ENCODE measurements at regions not wholly inside any gene's neighbourhood (a gene's known extent, or its start where the extent isn't known, plus 50 kb on each side); places are given as distances from the start of the nearest gene placed in this dataset.

DNA sequence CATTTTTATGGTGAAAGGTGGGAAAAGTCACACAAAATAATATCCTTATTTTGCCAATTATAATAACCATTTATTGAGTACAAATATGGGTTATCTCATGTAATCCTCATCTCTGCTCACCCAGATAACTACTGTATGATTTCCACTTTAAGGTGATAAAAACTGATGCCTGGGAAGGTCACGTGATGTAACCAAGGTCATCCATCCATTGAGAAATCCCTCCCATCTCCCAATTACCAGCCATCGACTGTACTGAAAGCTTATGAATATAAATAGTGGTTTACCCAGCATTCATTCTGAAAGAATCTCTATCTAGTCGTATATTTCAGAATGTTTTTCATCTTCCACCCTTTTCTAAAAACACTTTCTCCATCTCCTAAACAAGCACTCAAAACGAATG, 55.0 kb upstream of the IFNAR2 start:
- TF ChIP-seq, protein P1, sequence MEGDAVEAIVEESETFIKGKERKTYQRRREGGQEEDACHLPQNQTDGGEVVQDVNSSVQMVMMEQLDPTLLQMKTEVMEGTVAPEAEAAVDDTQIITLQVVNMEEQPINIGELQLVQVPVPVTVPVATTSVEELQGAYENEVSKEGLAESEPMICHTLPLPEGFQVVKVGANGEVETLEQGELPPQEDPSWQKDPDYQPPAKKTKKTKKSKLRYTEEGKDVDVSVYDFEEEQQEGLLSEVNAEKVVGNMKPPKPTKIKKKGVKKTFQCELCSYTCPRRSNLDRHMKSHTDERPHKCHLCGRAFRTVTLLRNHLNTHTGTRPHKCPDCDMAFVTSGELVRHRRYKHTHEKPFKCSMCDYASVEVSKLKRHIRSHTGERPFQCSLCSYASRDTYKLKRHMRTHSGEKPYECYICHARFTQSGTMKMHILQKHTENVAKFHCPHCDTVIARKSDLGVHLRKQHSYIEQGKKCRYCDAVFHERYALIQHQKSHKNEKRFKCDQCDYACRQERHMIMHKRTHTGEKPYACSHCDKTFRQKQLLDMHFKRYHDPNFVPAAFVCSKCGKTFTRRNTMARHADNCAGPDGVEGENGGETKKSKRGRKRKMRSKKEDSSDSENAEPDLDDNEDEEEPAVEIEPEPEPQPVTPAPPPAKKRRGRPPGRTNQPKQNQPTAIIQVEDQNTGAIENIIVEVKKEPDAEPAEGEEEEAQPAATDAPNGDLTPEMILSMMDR (IDR thresholded peaks at IDR 0.05; ENCODE audit: unreplicated experiment) = no peak
- DNase-seq (ENCODE audit: low spot score) = no peak
- Mint-ChIP-seq H3K9me3 (ENCODE audit: unreplicated experiment) (no peaks in the 10 kb centered on the region), H3K36me3 (ENCODE audit: low read depth, unreplicated experiment) (no peaks in the 10 kb centered on the region), H3K4me1 (ENCODE audit: unreplicated experiment) (peaks cover 16% of the 10 kb centered on the region), H3K4me3 (ENCODE audit: unreplicated experiment) (no peak overlapping the region), H3K27me3 (ENCODE audit: unreplicated experiment) (peaks cover 4% of the 10 kb centered on the region), H3K27ac (ENCODE audit: unreplicated experiment) (no peak overlapping the region)

Measured in endothelial cell (in vitro differentiated cells).